ENCODE measurements at regions not wholly inside any gene's neighbourhood (a gene's known extent, or its start where the extent isn't known, plus 50 kb on each side); places are given as distances from the start of the nearest gene placed in this dataset.

DNA sequence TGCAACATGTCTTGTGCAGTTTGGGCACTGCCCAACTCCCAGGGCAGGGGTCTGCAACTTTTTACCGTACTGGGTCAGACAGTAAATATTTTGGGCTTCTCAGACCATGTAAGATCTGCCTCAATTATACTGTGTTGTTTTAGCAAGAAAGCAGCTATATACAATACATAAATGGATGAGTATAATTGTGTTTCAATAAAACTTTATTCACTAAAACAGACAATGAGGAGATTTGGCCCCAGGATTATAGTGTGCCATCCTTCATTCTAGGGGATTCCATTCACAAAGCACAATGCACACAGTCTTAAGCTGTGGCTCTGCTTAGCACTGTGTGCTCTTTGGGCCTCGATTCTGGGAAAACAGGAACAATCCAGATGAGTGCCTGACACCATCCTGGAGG lies 354.4 kb upstream of the PROK2 start:
- no peak for DNase-seq (ENCODE audit: extremely low spot score in 2 of 2)
- no peak for TF ChIP-seq POLR2AphosphoS5 (IDR thresholded peaks at IDR 0.05; ENCODE audit: insufficient read depth in 1 of 2, low read depth in 1 of 2)
- no peak for TF ChIP-seq POLR2A (IDR thresholded peaks at IDR 0.05)
- TF ChIP-seq, protein P1, sequence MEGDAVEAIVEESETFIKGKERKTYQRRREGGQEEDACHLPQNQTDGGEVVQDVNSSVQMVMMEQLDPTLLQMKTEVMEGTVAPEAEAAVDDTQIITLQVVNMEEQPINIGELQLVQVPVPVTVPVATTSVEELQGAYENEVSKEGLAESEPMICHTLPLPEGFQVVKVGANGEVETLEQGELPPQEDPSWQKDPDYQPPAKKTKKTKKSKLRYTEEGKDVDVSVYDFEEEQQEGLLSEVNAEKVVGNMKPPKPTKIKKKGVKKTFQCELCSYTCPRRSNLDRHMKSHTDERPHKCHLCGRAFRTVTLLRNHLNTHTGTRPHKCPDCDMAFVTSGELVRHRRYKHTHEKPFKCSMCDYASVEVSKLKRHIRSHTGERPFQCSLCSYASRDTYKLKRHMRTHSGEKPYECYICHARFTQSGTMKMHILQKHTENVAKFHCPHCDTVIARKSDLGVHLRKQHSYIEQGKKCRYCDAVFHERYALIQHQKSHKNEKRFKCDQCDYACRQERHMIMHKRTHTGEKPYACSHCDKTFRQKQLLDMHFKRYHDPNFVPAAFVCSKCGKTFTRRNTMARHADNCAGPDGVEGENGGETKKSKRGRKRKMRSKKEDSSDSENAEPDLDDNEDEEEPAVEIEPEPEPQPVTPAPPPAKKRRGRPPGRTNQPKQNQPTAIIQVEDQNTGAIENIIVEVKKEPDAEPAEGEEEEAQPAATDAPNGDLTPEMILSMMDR (IDR thresholded peaks at IDR 0.05) = no peak
- H3K36me3 ChIP-seq = no peaks in the 10 kb centered on the region
- no peak overlapping the region for H3K27ac ChIP-seq
- H3K4me3 ChIP-seq = no peak overlapping the region
- H3K27me3 ChIP-seq = no peaks in the 10 kb centered on the region
- no peaks in the 10 kb centered on the region for H3K4me1 ChIP-seq
- intact Hi-C loops (cut with DNase I) = no loop called here
- no peaks in the 10 kb centered on the region for H3K9me3 ChIP-seq

DNA sequence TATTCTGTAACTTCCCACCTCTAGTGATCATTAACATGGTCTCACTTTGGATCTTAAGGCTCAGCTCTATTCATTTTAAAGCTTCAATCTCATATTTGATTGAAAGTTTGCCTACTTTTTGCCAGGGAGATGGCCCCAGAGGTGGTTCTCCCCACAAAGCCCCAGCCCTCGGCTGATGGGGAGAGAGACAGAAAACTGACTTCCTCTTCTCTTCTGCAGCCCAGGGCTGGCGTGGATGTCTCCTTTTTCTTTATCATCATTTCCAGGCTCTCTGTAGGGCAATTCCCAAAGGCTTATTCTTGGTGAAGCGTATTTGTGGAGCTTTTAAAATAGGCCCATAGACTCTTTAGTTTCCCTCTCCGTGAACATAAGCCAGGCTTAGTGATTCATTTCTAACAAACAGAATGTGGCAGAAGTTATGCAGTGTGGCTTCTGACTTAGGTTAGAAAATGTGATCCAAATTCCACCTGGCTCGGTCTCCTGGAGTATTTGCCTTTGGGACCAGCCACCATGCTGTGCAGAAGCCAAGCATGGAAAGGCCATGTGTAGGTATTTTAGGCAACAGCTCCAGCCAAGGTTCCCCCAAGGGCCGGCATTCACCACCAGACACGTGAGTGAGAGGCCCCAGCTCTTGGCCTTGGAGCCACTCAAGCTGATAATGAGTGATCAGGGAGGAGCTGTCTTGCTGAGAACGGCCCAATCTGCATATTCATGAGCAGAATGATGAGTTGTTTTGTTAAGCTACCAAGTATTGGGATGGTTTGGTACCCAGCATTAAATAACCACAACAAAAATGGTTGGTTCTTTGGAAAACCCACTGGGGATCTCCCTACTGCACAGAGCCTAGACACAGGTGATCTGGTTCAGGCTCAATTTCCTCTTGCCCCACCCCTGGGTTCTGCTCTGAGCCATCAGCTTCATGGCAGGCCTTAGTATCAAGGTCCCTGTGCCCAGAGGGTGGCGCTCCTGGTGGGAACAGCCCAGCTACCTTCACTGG lies 353.2 kb upstream of the PROK2 start:
- TF ChIP-seq POLR2AphosphoS5 (IDR thresholded peaks at IDR 0.05; ENCODE audit: insufficient read depth in 1 of 2, low read depth in 1 of 2) = no peak
- no peak for TF ChIP-seq POLR2A (IDR thresholded peaks at IDR 0.05)
- TF ChIP-seq, protein P1 (IDR thresholded peaks at IDR 0.05) = no peak
- intact Hi-C loops (cut with DNase I) = no loop called here
- H3K4me1 ChIP-seq = no peaks in the 10 kb centered on the region
- no peaks in the 10 kb centered on the region for H3K9me3 ChIP-seq
- H3K36me3 ChIP-seq = no peaks in the 10 kb centered on the region
- H3K27me3 ChIP-seq = no peaks in the 10 kb centered on the region
- no peak overlapping the region for H3K27ac ChIP-seq
- DNase-seq (ENCODE audit: extremely low spot score in 2 of 2) = no peak
- no peak overlapping the region for H3K4me3 ChIP-seq

DNA sequence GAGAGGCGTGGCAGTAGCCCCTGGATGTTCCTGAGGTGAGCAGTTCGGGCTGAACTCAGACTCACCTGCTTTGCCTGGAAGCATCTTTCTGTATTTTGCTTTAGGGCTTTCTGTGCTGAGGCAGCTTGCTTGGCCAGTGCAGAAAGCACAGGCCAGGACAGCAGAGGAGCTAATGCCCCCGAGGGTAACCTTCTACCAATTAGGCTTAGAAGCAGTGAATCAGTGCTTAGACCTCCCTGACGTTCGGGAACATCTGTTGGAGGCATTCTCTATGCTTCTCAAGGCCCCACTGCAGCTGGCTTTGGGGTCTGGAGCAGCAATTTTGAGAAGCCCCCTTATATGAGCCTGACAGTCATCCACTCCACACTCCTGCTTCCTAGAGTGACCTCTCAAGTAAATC lies 350.7 kb upstream of the PROK2 start:
- Histone ChIP-seq H3K4me3 (no peak overlapping the region), H3K4me1 (no peaks in the 10 kb centered on the region), H3K27ac (no peak overlapping the region), H3K27me3 (no peaks in the 10 kb centered on the region), H3K9me3 (no peaks in the 10 kb centered on the region), H3K36me3 (no peaks in the 10 kb centered on the region)
- no peak for TF ChIP-seq POLR2AphosphoS5 (IDR thresholded peaks at IDR 0.05; ENCODE audit: insufficient read depth in 1 of 2, low read depth in 1 of 2)
- TF ChIP-seq, protein P1 (IDR thresholded peaks at IDR 0.05) = no peak
- TF ChIP-seq POLR2A (IDR thresholded peaks at IDR 0.05) = no peak
- intact Hi-C loops (cut with DNase I) = no loop called here
- DNase-seq (ENCODE audit: extremely low spot score in 2 of 2) = no peak

DNA sequence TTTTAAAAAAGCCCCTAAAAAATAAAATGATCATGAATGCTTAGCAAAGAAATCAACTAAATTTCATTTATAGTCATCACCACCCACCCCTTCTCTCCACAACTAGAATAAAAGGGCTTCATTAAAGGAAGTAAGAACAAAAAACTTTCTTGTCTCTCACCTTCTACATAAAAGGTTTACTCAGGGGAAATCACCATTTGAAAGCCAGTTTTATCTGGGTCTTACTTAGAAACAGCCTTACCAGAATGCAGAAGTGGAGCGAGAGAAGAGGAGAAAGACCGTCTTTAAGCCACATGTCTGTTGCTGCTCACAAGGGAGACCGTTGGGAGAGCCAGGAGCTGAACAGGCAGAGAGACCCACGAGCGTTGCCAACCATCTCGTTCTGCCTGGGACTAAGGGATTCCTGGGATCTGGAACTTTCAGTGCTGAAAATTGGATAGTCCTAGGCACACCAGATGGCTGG lies 350.1 kb upstream of the PROK2 start:
- intact Hi-C loops (cut with DNase I) = no loop called here

More for the DNA sequence above, 350.1 kb upstream of the PROK2 start:
- TF ChIP-seq, protein P1 (IDR thresholded peaks at IDR 0.05) = no peak
- TF ChIP-seq POLR2AphosphoS5 (IDR thresholded peaks at IDR 0.05; ENCODE audit: insufficient read depth in 1 of 2, low read depth in 1 of 2) (no peak), POLR2A (IDR thresholded peaks at IDR 0.05) (no peak)
- no peak overlapping the region for H3K27ac ChIP-seq
- no peaks in the 10 kb centered on the region for H3K9me3 ChIP-seq
- no peak overlapping the region for H3K4me3 ChIP-seq
- no peaks in the 10 kb centered on the region for H3K4me1 ChIP-seq
- DNase-seq (ENCODE audit: extremely low spot score in 2 of 2) = no peak
- H3K27me3 ChIP-seq = no peaks in the 10 kb centered on the region
- H3K36me3 ChIP-seq = no peaks in the 10 kb centered on the region

Data from vagina (tissue), 2 donors.